ENCODE measurements at regions not wholly inside any gene's neighbourhood (a gene's known extent, or its start where the extent isn't known, plus 50 kb on each side); places are given as distances from the start of the nearest gene placed in this dataset.

DNA sequence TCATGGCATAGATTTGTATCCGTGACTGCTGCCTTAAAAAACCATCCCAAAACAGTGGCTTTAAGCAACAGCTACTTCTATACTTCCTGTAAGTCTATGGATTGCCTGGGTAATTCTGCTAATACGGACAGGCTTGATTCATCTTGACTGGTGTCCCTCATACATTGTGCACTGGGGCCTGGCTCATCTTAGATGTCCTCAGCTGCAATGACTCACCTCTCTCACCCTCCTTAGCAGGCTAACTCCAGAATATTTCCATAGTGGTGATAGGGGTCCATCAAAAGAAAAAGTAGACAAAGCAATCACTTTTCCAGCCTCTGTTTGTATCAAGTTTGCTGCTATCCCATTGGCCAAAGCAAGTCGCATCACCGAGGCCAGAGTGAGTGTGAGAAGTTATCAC, 409.1 kb upstream of the KAZN start:
- no peak for DNase-seq (ENCODE audit: low read depth, low spot score)

DNA sequence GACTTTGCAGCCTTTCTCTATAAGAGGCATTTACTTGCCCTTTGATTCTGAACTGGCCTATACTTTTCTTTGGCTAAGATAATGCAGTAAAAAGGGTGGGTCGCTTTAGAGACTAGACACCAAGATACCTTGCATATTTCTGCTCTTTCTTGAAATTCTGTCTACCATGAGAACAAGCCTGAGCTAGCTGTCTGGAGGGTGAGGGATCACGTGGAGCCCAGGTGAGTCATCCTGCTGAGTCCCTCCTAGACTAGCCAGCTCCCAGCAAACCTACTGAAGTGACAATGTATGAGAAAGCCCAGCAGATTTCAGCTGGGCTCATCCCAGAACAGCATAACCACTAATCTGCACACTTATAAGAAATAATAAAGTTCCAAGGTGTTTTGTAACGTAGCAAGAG, 408.0 kb upstream of the KAZN start:
- DNase-seq (ENCODE audit: low read depth, low spot score) = no peak

DNA sequence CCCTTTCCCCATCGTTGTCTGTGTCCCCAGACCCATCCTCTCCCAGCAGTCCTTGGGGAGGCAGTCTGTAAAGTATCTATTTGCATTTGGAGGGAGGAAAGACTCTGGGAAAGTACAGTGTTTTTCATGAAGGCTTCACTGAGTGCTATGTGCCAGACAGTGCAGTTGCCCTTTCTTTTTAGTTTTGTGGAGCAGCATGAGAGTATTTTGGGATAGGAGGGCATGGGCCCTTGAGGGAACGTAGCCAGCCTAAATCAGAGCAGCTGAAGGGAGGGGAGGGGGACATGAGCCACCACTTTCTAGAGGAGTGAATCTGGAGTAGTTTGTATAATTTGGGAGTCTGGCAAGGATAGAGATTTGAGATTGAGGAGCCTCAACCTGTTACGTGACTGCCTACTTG, 404.0 kb upstream of the KAZN start:
- DNase-seq (ENCODE audit: low read depth, low spot score) = no peak

DNA sequence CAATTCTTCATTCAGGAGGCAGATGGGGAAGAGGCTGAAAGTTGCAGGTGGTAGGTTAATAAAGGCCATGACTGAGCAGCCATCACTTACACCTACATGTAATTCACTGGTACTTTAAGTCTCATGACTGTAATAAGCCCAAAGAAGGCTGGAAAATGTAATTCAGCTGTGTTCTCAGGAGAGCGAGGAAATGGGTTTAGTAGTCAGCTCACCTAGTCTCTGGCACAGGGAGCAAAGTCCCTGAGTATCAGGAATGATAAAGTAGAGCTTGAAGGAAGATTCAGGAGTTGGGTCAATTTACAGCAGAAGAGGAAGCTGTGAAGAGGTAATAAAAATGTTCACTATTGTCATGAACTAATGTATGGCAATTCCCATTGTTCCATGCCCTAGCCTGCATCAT, 393.4 kb upstream of the KAZN start:
- no peak for DNase-seq (ENCODE audit: low read depth, low spot score)

DNA sequence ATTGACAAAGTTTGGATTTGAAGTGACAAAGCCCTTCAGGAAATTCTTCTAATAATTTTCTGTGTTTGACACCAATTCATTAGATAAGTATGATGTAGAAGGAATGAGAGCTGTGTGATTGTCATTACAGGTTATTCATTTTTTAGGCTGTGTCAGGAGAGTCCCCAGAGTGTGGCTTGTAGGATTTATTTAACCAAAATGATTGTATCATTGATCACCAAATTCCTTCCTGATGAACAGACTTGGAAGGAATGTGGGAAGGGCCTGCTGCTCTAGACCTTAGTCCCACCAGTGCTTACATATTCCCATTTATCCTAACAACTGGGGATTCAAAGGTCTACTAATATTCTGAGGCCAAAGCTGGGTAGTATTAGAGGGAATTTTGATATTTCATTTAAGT, 383.3 kb upstream of the KAZN start:
- DNase-seq (ENCODE audit: low read depth, low spot score) = no peak

DNA sequence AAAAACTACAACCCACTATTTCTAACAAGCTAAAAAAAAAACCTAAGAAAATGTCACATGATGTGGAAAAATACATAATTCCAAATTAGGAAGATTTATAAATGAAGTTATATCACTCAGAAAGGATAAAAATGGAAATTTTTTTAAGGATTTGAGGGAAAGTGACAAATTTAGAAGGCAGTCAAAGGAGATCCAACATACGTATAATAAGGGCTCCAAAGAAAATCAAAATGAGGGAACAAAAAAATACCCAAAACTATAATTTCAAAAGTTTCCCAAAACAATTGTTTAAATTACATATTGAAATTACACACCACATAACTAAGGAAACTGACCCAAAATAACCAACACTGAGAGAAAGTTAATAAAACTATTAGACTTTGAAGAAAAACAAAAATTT, 381.1 kb upstream of the KAZN start:
- no peak for DNase-seq (ENCODE audit: low read depth, low spot score)

DNA sequence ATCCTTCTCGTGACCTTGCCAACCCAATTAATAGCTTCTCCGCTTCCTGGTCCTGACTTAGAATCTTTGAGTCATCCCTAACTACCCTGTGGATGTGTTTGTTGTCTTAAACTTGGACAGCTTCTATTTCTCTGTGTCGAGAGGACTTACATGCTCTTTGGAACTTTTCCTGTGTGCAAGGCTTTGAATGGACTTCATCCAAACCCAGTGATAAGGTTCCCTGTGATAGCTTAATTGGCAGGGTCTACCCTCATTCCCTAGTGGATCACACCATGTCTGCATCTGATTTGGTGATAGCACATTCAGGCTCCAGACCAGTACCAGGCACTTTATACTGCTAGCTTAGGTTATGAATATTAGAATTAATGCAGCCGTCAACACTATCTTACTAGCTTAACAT, 378.2 kb upstream of the KAZN start:
- DNase-seq (ENCODE audit: low read depth, low spot score) = no peak

DNA sequence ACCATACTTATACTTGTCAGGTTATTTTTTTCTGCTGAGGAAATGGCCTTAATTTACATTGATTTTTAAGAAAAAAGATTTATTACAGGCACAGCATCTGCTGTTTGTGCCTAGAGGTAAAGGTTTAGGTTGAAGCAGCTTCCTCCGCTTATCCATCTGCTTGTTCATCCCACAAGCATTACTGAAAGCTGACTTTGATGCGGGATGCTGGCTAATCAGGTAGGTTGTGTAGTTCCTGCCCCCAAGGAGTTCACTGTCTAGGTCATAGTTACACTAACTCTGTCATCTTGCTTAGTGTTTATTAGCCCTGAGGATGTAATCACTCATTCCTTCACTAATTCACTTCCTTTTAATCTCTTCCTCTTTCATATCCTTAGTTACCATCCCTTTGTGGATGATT, 377.7 kb upstream of the KAZN start:
- no peak for DNase-seq (ENCODE audit: low read depth, low spot score)

DNA sequence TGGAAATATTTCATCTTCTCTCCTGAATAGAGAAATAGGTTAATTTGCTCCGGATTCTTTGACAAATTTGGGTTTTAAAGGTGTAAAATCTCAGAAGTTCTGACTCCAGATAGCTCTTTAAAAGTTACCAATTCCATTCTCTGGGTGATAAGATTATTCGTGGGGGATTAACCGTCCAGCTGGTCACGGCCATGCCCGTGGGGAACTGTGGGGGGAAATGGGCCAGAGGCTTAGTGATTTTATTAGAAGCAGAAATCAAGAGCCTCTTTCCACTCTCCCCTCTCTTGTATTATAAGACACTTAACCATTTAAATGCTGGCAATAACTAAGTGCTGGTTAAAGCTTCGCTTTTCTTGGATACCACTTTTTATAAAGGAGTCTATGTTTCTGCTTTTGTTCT, 376.4 kb upstream of the KAZN start:
- DNase-seq (ENCODE audit: low read depth, low spot score) = no peak

DNA sequence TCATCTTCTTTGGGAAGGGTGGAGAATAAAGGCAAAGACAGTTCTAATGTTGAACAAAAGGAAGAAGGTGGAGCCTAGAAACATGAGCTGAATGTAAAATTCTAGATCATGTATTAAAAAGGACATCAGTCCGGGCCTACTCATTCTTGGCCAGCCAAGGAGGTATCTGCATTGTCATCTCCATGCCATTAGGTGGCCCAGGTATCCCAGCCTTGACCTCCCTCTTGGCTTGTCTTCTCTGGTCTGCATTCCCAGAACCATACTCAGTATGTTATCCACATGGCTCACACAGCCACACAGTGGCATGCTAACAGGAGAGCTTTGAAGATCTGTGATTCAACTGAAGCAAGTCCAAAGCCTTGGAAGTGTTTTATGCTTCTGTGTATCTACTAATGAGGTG, 369.8 kb upstream of the KAZN start:
- DNase-seq (ENCODE audit: low read depth, low spot score) = no peak

DNA sequence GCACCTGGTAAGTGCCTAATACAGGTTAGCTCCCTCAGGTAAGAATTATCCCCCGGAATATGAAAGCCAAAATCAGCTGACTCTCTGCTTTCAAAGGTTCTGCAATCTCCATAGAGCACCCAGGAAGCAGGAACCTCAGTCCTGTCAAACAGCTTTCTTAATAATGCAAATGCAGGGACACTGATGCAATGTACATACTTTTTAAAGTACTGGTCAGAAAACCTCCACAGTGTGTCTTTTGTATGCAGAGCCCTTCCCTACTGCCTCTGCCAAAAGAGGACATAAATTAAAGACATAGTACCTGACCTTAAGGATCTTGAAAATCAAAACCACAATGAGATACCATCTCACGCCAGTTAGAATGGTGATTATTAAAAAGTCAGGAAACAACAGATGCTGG, 365.0 kb upstream of the KAZN start:
- DNase-seq (ENCODE audit: low read depth, low spot score) = no peak

DNA sequence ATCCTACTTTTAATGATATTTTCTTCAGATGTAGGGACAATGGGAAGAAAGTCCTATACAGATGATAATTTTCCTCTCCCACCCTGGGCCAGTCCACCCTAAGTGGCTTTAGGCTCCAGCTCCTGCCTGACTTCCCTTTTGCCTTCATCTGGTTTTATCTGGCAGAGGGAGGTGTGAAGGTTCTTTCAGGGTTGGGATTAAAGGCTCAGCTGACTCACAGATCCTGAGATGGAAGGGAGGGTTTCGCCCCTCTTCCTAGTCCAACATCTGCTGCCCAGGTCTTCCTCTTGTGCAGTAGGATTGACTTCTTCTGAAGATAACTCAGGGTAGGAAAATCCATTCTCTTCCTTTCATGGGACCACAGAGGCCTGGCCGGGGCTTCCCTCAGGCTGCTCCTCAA, 362.4 kb upstream of the KAZN start:
- DNase-seq (ENCODE audit: low read depth, low spot score) = no peak

DNA sequence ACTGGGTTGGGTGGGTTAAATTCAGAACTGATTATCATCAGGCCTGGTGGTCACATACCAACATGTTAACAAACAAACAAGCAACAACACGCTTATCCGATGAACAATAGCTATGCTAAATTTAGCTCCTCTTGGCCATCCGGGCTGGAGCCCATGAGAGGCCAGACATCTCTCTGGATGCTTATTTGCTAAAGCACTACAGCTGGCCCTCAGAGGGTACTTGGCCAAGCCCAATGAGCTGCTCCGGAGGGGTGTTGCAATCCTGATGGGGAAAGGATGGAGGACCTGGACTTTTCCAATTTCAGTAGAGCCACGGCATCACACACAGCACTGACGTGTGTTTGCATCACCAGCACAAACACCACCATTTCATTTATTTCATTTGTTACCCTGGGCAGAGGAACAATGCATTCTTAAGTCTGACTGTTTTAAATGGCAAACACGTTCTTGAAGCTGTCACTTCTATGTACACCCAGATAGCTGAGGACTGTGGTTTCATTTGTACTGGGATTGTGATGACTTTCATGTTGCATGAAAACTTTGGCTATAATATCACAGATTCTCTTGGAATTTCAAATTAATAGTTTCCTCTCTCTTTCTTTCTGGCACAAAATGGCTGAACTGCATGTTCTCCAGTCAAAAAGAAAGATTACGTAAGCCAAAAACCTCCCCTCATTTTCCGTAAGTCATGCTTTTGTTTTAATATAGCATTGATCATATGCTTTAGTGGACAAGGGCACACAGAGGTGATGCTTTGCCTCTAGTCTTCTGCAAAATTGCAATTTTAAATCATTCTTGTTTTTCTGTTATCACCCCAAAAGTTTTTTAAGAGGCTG, 359.8 kb upstream of the KAZN start:
- no peak for DNase-seq (ENCODE audit: low read depth, low spot score)

DNA sequence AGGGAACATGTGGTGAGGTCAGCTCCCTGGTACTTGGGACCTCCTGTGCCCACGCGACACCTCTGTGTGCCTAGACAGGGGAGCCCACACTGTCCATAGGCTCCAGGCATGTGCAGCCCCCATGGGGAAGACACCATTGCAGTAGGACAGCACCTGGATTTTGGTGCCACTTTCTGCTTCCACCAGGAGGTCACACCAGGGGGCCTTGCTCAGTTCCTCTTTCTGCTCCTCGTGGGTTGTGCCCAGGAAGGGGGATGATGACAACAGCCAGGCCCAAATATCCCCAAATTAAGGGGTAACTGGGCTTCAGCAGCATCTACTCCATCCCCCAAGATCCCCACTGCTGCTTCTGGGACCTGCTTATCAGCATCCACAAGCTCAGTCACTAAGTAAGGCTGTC, 358.2 kb upstream of the KAZN start:
- no peak for DNase-seq (ENCODE audit: low read depth, low spot score)

DNA sequence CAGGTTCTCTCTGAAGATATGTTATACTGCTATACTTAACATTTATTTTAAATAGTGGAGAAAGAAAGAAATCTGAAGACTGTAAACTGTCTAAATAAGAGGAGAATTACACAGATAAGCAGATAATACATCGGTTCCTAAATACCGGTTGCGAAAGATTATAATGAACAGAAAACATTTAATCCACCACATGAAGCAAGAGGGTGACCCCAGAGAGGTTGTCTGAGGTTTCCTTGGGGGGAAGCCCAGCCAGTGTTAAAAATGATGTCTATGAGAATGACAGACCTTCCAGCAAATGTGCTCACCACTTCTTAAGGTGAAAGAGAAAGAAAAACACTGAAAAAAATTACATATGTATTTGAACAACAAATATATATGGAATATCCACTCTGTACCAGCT, 356.4 kb upstream of the KAZN start:
- no peak for DNase-seq (ENCODE audit: low read depth, low spot score)

DNA sequence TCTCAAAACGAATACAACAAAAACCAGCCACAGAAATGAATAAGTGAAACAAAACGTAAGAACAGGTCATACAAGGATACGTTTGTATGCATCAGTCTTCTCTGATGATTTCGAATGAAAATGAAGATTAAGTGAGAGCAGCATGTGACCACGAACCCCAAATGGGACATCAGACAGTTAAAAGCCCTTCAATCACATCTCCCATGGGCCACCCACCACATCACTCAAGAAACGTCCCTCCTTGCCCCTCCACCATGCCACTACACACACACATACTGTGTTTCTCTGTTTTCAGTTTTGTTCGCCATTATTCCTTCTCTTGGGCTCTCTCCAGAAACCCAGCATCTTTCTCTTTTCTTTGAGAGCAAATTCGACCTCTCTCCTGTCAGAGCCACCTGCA, 355.6 kb upstream of the KAZN start:
- no peak for DNase-seq (ENCODE audit: low read depth, low spot score)

DNA sequence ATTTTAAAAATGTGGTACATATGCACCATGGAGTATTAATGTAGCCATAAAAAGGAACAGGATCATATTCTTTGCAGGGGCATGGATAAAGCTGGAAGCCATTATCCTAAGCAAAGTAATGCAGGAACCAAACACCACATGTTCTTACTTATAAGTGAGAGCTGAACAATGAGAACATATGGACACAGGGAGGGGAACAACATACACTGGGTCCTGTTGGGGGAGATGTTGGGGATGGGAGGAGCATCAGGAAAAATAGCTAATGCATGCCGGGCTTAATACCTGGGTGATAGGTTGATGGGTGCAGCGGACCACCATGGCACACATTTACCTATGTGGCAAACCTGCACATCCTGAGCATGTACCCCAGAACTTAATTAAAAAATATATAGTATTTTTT, 352.5 kb upstream of the KAZN start:
- DNase-seq (ENCODE audit: low read depth, low spot score) = no peak

DNA sequence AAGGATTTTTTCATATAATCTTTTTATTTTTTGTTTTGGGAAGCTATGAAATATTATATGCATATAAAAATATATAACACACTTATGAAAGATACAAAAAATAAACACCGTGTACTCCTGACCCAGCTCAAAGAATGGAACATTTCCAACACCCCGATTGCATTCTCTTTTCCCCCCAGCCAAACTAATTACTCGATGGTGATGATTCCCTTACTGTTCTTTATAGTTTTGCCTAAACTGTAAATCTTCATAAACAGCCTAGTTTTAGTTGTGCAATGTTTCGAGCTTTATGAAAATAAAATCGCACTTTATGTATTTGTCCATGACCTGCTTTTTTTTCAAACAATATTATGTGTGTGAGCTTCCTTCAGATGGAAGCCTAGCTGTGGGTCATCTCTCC, 352.0 kb upstream of the KAZN start:
- DNase-seq (ENCODE audit: low read depth, low spot score) = no peak

DNA sequence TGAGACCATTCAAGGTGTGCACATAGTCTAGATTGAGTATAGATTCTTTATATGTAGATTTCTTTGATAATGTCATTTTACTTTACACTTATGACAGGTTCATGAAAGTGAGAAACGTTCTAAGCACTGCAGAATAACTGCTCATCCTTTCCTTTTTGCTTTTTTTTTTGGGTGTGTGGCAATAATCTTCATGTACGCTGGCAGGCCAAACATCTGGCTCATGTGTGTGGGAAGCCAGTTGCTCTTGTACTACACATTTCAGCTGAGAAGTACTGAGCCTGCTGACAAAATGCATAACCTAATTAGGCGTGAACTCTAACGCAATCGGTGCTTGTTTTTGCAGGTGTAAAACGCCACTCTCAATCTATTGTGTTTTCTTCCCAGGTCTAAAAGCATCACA, 350.8 kb upstream of the KAZN start:
- DNase-seq (ENCODE audit: low read depth, low spot score) = no peak

DNA sequence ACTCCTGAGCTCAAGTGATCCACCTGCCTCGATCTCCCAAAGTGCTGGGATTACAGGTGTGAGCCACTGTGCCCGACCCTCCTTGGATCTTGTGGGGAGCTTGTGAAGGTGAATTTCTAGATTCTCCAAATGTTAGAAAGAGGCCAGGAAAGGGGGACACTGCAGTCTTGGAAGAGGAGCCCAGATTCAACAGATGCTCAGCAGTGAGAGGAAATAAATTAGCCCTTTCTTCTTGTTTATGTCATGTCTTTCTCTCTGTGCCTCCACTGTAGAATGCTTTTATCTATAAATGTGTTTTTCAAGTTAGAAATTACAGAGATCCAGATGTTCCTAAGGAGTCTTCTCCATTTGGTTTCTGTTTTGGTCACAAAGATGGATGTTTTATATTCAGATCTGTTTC, 346.6 kb upstream of the KAZN start:
- DNase-seq (ENCODE audit: low read depth, low spot score) = no peak

DNA sequence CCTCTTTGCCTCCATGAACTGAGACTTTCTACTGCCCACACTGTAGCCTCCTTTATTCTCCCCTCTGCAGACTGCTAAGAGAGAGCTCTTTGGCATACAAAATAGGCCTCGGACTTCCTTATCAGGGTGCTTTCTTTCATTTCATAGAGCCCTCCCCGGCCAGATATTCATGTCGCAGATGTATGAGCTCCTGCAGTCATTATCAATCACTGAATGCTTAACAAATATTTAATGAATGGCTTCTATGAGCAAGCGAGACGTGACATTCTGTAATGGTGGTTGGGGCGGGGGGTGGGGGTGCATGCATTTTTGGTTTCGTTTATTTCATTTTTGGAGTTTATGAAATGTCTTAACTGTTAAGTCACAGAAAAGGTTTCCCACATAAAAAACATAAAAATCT, 344.8 kb upstream of the KAZN start:
- DNase-seq (ENCODE audit: low read depth, low spot score) = no peak

DNA sequence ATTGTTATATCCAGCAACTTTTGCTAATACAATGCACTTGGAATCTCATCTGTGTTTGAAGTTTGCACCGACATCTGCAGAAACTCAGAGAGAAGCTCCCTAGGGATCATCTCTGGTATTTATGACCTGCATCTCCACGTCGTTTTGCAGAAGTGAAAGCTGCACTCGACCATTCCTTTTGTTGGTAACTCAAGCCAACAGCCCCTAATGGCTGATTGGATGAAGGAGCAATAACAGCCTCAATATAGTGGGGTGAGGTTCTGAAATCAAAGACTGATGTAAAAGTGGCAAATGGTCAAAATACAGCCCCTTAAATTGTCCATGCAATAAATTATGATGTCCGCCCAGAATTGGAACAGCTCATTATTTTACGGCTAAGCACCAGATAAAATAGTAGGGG, 344.2 kb upstream of the KAZN start:
- DNase-seq (ENCODE audit: low read depth, low spot score) = no peak

DNA sequence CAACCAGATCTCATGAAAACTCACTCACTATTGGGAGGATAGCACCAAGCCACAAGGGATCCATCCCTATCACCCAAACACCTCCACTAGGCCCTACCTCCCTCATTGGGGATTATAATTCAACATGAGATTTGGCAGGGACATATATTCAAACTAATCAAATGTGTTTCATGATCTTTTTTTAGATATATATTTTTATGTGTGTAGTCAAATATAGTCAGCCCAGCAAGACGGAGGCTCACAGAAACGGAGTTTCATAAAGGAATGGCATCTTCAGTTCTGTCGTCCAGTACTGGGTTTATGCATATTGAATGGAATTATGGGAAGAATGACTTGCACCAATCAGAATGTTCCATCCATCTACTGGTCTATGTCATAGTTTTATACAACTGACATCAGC, 343.3 kb upstream of the KAZN start:
- DNase-seq (ENCODE audit: low read depth, low spot score) = no peak

DNA sequence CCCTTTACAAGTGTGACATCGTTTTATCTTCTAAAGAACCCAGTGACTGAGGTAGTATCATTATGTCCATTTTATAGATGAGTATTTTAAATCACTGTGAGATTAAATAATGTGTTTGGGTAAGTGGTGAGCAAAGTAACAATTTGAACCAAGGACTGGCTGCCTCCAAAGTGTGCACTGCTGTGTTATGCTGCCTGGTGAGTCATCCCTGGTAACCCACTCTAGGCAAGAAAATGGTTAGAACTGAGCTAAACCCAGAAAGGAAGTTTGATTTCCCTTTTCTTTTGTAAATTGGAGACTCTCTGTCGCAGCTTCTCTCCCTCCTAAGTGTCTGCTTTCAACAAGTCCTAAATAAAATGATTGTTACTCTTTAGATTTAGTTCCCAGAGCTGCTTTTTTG, 342.8 kb upstream of the KAZN start:
- DNase-seq (ENCODE audit: low read depth, low spot score) = no peak
